ENCODE measurements at regions not wholly inside any gene's neighbourhood (a gene's known extent, or its start where the extent isn't known, plus 50 kb on each side); places are given as distances from the start of the nearest gene placed in this dataset.

DNA sequence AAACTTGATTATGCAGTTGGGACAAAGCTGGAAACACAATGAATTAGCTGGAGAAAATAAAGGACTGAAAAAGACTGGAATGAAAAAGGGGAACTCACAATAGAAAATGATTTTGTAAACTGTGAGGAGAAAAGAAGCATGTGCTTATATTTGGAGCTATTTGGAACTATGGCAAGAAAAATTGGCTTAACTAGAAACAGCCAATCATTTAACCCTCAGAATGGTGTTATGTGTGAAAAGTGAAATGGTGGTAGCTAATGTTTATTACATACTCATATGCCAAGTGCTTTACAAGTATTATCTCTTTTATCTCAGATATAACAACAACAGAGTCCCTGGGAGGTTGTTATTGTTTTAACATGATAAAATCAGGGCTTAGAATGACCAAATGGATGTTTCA, 583.1 kb upstream of the SEL1L start:
- ChIA-PET POLR2A (no interaction called here), CTCF (no interaction called here)
- no peak overlapping the region for H3K27ac Mint-ChIP-seq
- peaks cover 6% of the 10 kb centered on the region; the same call in 1 of the 2 replicates for H3K36me3 Mint-ChIP-seq
- no peak for DNase-seq (ENCODE audit: low spot score)
- no peak for ATAC-seq
- H3K4me1 Mint-ChIP-seq = peaks cover 22% of the 10 kb centered on the region
- H3K4me3 Mint-ChIP-seq = no peak overlapping the region
- no peak for TF ChIP-seq ATF1 (CRISPR knock-in tag; IDR thresholded peaks at IDR 0.05)
- no peaks in the 10 kb centered on the region; the same call in 1 of the 2 replicates for H3K27me3 Mint-ChIP-seq (ENCODE audit: low read depth)
- H3K9me3 Mint-ChIP-seq = peaks cover 31% of the 10 kb centered on the region

- ATAC-seq (no peak), DNase-seq (ENCODE audit: low spot score) (no peak)
- Mint-ChIP-seq H3K27ac (no peak overlapping the region), H3K4me1 (peaks cover 24% of the 10 kb centered on the region), H3K36me3 (peaks cover 3% of the 10 kb centered on the region; the same call in 1 of the 2 replicates), H3K9me3 (peaks cover 17% of the 10 kb centered on the region), H3K27me3 (ENCODE audit: low read depth) (no peaks in the 10 kb centered on the region; the same call in 1 of the 2 replicates), H3K4me3 (no peak overlapping the region)
- CTCF ChIA-PET = no interaction called here
- TF ChIP-seq NFE2L1 (CRISPR knock-in tag; IDR thresholded peaks at IDR 0.05) (no peak), ATF1 (CRISPR knock-in tag; IDR thresholded peaks at IDR 0.05) (no peak), MXD4 (CRISPR knock-in tag; IDR thresholded peaks at IDR 0.05; ENCODE audit: borderline replicate concordance) (no peak), FOXP4 (CRISPR knock-in tag; IDR thresholded peaks at IDR 0.05) (no peak), NR3C1 (CRISPR knock-in tag; conservative IDR thresholded peaks at IDR 0.05; ENCODE audit: low read depth) (no peak), ZNF219 (CRISPR knock-in tag; IDR thresholded peaks at IDR 0.05; ENCODE audit: borderline replicate concordance) (no peak), KAT7 (CRISPR knock-in tag; IDR thresholded peaks at IDR 0.05; ENCODE audit: borderline replicate concordance) (no peak), SOX15 (CRISPR knock-in tag; IDR thresholded peaks at IDR 0.05) (no peak), OVOL2 (CRISPR knock-in tag; IDR thresholded peaks at IDR 0.05; ENCODE audit: borderline replicate concordance) (no peak), PRRX2 (CRISPR knock-in tag; IDR thresholded peaks at IDR 0.05) (no peak)
- TF ChIP-seq, protein P1, sequence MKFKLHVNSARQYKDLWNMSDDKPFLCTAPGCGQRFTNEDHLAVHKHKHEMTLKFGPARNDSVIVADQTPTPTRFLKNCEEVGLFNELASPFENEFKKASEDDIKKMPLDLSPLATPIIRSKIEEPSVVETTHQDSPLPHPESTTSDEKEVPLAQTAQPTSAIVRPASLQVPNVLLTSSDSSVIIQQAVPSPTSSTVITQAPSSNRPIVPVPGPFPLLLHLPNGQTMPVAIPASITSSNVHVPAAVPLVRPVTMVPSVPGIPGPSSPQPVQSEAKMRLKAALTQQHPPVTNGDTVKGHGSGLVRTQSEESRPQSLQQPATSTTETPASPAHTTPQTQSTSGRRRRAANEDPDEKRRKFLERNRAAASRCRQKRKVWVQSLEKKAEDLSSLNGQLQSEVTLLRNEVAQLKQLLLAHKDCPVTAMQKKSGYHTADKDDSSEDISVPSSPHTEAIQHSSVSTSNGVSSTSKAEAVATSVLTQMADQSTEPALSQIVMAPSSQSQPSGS (CRISPR knock-in tag; IDR thresholded peaks at IDR 0.05; ENCODE audit: borderline replicate concordance, low read depth) = no peak
- TF ChIP-seq, protein P2, sequence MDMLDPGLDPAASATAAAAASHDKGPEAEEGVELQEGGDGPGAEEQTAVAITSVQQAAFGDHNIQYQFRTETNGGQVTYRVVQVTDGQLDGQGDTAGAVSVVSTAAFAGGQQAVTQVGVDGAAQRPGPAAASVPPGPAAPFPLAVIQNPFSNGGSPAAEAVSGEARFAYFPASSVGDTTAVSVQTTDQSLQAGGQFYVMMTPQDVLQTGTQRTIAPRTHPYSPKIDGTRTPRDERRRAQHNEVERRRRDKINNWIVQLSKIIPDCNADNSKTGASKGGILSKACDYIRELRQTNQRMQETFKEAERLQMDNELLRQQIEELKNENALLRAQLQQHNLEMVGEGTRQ (CRISPR knock-in tag; IDR thresholded peaks at IDR 0.05) = no peak
- TF ChIP-seq, protein P3, sequence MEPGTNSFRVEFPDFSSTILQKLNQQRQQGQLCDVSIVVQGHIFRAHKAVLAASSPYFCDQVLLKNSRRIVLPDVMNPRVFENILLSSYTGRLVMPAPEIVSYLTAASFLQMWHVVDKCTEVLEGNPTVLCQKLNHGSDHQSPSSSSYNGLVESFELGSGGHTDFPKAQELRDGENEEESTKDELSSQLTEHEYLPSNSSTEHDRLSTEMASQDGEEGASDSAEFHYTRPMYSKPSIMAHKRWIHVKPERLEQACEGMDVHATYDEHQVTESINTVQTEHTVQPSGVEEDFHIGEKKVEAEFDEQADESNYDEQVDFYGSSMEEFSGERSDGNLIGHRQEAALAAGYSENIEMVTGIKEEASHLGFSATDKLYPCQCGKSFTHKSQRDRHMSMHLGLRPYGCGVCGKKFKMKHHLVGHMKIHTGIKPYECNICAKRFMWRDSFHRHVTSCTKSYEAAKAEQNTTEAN (CRISPR knock-in tag; IDR thresholded peaks at IDR 0.05) = no peak
- TF ChIP-seq, protein P4, sequence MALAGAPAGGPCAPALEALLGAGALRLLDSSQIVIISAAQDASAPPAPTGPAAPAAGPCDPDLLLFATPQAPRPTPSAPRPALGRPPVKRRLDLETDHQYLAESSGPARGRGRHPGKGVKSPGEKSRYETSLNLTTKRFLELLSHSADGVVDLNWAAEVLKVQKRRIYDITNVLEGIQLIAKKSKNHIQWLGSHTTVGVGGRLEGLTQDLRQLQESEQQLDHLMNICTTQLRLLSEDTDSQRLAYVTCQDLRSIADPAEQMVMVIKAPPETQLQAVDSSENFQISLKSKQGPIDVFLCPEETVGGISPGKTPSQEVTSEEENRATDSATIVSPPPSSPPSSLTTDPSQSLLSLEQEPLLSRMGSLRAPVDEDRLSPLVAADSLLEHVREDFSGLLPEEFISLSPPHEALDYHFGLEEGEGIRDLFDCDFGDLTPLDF (CRISPR knock-in tag; IDR thresholded peaks at IDR 0.05) = no peak
- TF ChIP-seq, protein P5, sequence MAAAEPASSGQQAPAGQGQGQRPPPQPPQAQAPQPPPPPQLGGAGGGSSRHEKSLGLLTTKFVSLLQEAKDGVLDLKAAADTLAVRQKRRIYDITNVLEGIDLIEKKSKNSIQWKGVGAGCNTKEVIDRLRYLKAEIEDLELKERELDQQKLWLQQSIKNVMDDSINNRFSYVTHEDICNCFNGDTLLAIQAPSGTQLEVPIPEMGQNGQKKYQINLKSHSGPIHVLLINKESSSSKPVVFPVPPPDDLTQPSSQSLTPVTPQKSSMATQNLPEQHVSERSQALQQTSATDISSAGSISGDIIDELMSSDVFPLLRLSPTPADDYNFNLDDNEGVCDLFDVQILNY (CRISPR knock-in tag; IDR thresholded peaks at IDR 0.05) = no peak
- POLR2A ChIA-PET = no interaction called here
Observed at GRCh38 chr14:82122655-82123054, 589.0 kb upstream of the SEL1L start.

GRCh38 chr14:82124511-82124910, 590.9 kb upstream of the SEL1L start:
- Mint-ChIP-seq H3K4me1 (peaks cover 20% of the 10 kb centered on the region), H3K27me3 (ENCODE audit: low read depth) (no peaks in the 10 kb centered on the region), H3K27ac (no peak overlapping the region), H3K4me3 (no peak overlapping the region), H3K36me3 (no peaks in the 10 kb centered on the region), H3K9me3 (peaks cover 6% of the 10 kb centered on the region)
- ATAC-seq (no peak), DNase-seq (ENCODE audit: low spot score) (no peak)
- ChIA-PET CTCF (no interaction called here), POLR2A (no interaction called here)
- TF ChIP-seq SMAD3 (CRISPR knock-in tag; IDR thresholded peaks at IDR 0.05; ENCODE audit: borderline replicate concordance) = no peak
- no peak for TF ChIP-seq AFF4 (CRISPR knock-in tag; IDR thresholded peaks at IDR 0.05; ENCODE audit: borderline replicate concordance)
- TF ChIP-seq, protein P4 (CRISPR knock-in tag; IDR thresholded peaks at IDR 0.05) = no peak
- TF ChIP-seq ELF4 (CRISPR knock-in tag; IDR thresholded peaks at IDR 0.05; ENCODE audit: low read depth) = no peak
- TF ChIP-seq ZNF263 (CRISPR knock-in tag; IDR thresholded peaks at IDR 0.05; ENCODE audit: low read depth) = no peak

All from WTC11 (cell line).